BE2C (cell line): ENCODE measurements at regions not wholly inside any gene's neighbourhood (a gene's known extent, or its start where the extent isn't known, plus 50 kb on each side); places are given as distances from the start of the nearest gene placed in this dataset.

ENCODE experiments used
- DNase-seq: peaks from one replicate; pipeline ENCODE4 v3.0.0-alpha.2; 2020
- H3K27me3 ChIP-seq: fragments of 250-450 bp; sonication (Bioruptor Pico); 2 replicates; pipeline ENCODE4 v1.5.1; 2020; ENCODE audit warnings: mild to moderate bottlenecking
- H3K36me3 ChIP-seq: fragments of 250-450 bp; sonication (Bioruptor Pico); 2 replicates; pipeline ENCODE4 v1.5.1; 2020; ENCODE audit warnings: mild to moderate bottlenecking
- H3K4me1 ChIP-seq: fragments of 250-450 bp; sonication (Bioruptor Pico); 2 replicates; pipeline ENCODE4 v1.5.1; 2020
- H3K4me3 ChIP-seq: 2 replicates; pipeline ENCODE4 v1.5.1; 2011; ENCODE audit warnings: low read depth, low read length
- H3K9me3 ChIP-seq: fragments of 250-450 bp; sonication (Bioruptor Pico); 2 replicates; pipeline ENCODE4 v1.5.1; 2020
- TF ChIP-seq, protein P1 (sequence below): IDR thresholded peaks from 2 replicates; pipeline ENCODE4 v1.5.1; 2012; ENCODE audit warnings: mild to moderate bottlenecking, low read depth, low read length

DNA sequence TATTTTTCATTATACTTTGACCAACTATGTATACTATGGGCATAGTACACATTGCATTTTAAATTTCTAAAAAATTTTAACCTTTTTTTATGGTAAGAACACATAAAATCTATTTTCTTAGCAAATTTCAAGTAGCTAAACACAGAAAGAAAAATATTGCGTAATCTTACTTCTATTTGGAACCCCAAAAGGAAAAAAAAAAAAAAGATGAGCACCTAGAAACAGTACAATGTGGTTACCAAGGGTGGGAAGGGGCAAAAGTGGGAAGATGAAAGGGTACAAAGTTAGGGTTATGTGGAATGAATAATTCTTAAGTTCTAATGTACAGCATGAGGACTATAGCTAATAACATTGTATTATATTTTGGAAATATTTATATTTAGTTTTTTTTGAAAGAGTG lies 205.0 kb upstream of the EPHA4 start:
- DNase-seq: no peak
- no peaks in the 10 kb centered on the region for H3K4me1 ChIP-seq
- no peaks in the 10 kb centered on the region for H3K27me3 ChIP-seq
- TF ChIP-seq, protein P1, sequence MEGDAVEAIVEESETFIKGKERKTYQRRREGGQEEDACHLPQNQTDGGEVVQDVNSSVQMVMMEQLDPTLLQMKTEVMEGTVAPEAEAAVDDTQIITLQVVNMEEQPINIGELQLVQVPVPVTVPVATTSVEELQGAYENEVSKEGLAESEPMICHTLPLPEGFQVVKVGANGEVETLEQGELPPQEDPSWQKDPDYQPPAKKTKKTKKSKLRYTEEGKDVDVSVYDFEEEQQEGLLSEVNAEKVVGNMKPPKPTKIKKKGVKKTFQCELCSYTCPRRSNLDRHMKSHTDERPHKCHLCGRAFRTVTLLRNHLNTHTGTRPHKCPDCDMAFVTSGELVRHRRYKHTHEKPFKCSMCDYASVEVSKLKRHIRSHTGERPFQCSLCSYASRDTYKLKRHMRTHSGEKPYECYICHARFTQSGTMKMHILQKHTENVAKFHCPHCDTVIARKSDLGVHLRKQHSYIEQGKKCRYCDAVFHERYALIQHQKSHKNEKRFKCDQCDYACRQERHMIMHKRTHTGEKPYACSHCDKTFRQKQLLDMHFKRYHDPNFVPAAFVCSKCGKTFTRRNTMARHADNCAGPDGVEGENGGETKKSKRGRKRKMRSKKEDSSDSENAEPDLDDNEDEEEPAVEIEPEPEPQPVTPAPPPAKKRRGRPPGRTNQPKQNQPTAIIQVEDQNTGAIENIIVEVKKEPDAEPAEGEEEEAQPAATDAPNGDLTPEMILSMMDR: no peak
- no peaks in the 10 kb centered on the region for H3K9me3 ChIP-seq
- H3K4me3 ChIP-seq: no peak overlapping the region
- no peaks in the 10 kb centered on the region for H3K36me3 ChIP-seq

DNA sequence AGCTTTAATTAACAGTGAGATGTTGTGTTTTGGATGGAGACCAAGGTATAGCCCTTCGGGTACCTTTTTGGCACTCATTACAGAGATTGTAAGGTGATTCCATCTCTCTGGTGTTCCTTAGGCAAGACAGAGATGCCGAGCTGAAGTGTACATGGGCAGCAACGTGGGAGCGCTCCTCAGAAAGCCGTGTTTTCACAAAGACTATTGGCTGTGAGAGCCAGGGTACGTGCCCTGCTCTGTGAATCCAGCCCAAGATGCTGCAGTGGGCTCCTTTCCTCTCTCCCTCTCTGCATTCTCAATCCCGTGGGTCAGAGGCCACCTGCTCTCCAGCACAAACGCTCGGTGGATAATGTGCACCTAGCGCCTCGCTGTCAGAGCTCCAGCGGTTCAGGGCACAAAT lies 203.0 kb upstream of the EPHA4 start:
- no peaks in the 10 kb centered on the region for H3K27me3 ChIP-seq
- no peaks in the 10 kb centered on the region for H3K4me1 ChIP-seq
- TF ChIP-seq, protein P1: no peak
- H3K36me3 ChIP-seq: no peaks in the 10 kb centered on the region
- no peak overlapping the region for H3K4me3 ChIP-seq
- DNase-seq: no peak
- no peaks in the 10 kb centered on the region for H3K9me3 ChIP-seq

DNA sequence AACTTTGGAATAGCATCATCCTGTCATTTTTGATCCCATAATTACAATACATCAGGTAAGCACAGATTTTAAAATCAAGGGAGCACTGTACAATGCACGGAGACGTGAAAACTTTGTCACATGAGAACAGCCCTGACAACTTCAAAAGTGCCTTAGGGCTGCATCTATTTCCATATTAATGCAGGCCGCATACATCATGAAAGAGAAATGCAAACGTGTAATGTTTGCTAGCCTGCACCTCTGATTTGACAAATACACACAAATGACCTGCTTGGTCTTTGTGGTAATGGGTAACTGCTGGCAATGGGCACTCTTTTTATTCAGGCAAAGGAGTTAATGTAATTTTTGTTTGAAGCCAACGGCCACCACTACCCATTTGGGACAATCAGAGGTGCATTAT lies 202.0 kb upstream of the EPHA4 start:
- TF ChIP-seq, protein P1: no peak
- Histone ChIP-seq H3K4me3 (no peak overlapping the region), H3K27me3 (no peaks in the 10 kb centered on the region), H3K4me1 (no peaks in the 10 kb centered on the region), H3K9me3 (no peaks in the 10 kb centered on the region), H3K36me3 (no peaks in the 10 kb centered on the region)
- no peak for DNase-seq

DNA sequence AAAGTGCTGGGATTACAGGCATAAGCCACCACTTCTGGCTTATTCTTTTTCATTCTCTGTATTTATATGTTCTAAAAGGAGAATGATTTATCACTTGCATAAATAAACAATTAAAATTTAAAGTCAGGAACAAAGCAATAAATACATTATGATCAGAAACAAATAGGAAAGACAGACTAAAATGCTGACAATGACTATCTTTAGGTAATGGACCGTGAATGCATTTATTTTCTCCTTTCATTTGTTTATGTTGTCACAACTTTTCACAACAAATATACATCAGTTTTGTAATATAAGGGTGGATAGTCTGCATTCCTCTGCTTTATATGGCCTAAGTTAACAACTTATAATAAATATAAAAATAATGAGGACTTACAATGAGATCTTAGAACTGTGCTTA lies 199.2 kb upstream of the EPHA4 start:
- no peaks in the 10 kb centered on the region for H3K4me1 ChIP-seq
- H3K9me3 ChIP-seq: no peaks in the 10 kb centered on the region
- no peak for DNase-seq
- no peak overlapping the region for H3K4me3 ChIP-seq
- TF ChIP-seq, protein P1: no peak
- H3K27me3 ChIP-seq: no peaks in the 10 kb centered on the region
- H3K36me3 ChIP-seq: no peaks in the 10 kb centered on the region

DNA sequence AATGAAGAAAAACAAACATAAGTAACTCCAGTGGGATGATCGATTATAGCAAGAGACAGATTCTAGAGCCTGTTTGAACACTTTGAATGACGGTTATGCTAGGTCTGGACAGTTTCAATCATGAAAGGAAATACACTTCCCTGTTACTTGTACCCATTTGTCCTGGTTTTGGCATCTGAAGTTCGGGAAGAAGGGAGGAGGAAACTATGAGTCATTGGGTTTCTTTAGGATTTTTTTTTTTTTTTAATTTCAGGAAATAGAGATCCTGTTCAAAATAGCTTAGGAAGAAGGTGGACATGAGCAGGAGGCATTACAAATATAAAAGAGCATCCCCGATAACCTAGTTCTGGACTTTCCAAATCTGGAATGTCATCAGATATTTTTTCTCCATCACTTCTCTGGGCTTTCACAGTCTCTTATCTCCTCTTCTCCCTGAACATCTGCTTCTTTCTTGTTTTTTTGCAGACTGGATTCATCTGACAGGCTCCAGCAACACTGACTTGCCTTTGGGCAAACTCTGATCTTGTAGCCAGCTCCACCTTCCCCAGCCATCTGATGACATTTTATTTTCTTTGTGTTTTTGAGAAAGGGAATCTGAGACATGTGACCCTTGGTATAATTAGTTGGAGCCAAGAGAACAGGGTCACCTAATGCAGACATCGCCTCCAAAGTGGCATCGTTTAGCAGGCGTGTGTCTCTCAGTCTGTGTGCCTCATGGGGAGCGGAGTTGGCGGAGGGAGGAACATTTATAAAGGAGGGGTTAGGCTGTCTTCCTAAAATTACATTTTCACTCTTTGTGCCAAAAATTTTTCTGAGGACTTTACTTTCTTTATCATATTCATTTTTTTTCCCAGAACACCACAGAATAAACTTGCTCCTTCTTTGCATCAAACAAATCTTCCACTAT lies 195.3 kb upstream of the EPHA4 start:
- no peak overlapping the region for H3K4me3 ChIP-seq
- no peaks in the 10 kb centered on the region for H3K9me3 ChIP-seq
- H3K36me3 ChIP-seq: no peaks in the 10 kb centered on the region
- no peak for DNase-seq
- H3K4me1 ChIP-seq: no peaks in the 10 kb centered on the region
- H3K27me3 ChIP-seq: no peaks in the 10 kb centered on the region
- TF ChIP-seq, protein P1: no peak

DNA sequence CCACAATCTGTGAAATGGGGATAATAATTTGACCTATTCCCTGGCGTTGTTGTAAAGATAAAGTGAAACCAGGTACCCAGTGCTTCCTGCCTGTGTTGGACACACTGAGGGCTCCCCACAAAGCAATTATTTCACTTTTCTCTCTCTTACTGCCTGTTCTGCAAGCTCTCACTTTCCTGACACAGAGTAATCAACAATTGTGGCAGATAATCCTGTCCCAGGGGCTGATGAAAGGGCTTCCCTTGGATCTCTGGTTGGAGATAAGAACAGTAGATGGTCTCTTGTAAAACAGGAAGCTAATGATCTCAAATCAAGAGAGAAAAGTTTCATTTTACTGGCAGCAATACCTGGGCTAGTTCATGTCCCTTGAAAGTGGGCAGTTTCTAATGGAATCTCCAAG lies 190.4 kb upstream of the EPHA4 start:
- no peak overlapping the region for H3K4me3 ChIP-seq
- TF ChIP-seq, protein P1: no peak
- no peaks in the 10 kb centered on the region for H3K4me1 ChIP-seq
- no peaks in the 10 kb centered on the region for H3K27me3 ChIP-seq
- no peaks in the 10 kb centered on the region for H3K9me3 ChIP-seq
- no peak for DNase-seq
- no peaks in the 10 kb centered on the region for H3K36me3 ChIP-seq
